ENCODE measurements at regions not wholly inside any gene's neighbourhood (a gene's known extent, or its start where the extent isn't known, plus 50 kb on each side); places are given as distances from the start of the nearest gene placed in this dataset.

DNA sequence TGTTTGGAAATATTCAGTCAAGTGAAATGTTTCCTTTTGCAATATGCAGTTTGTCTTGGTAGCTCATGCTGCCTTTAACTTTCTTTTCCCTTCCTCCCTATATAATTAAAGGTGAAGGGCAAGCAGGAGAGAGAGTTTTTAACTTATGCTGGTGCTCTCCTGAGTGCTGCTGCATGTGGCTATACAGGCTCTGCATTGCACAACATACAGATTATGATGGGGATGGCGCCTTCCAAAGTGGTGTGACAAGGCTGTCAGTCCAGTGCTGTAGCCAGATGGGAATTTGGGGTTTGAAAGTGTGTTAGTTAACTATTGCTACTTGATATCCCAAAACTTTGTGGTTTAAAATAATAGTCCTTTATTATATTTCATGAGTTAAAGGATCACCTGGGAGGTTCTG is 199.0 kb downstream of the ATP23 start:
- FAIRE-seq, result no peak

DNA sequence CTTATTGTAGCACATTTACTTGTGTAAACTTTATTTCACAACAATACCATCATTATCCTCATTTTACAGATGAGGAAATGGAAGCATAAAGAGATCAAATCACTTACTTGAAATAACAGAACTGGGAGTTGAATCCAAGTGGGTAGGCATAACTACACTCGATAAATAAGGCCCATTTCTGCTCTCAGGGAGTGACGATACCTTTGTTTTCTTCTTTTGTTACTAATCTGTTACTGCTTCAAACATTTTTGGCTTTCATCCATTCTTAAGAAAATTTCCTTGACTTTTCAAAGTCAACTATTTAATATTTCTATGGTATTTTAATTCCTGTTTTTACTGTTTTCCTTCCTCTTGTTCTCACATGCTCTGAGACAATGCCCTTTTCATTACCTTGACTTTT is 201.6 kb downstream of the ATP23 start:
- FAIRE-seq, result no peak

DNA sequence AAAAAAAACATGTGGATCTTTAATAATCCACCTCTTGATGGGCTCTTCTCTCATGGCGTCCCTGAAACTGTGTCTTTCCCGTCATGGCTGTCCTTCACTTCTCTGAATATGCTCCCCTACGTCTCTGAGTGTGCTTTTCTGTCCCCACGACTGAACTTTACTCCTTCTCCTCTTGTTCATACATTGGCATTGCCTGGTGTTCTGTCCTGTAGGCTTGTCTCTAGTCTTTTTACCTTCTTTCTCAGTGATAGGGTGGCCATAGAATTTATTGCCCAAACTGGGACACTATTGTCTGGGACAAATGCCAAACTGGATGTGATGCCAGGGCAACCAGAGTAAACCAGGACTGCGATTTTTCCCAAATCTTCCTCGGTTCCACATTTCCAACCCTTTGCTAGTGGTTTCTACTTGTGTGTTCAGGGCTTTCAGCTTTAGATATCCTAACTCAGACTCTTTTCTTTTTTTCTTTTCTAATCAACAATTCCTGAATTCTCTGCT is 202.2 kb downstream of the ATP23 start:
- no peak for FAIRE-seq

DNA sequence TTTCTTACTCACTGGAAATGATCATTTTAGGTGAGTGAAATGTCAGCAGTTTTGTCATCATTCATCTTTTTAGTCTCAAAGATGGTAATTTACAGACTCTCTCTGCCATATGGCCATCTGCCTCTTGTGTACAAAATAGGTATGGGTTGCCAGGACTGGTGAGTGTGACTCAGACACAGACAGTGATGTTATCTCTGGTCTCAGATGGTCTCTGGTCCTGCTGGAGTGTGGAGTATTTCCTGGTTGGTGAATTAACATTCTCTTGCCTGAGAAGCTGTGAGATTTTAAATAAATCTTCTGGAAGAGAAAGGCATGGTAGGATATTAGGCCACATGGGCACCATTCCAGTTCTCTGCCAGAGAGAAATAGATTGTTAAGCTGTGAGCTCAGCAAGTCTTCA is 207.0 kb downstream of the ATP23 start:
- FAIRE-seq, result no peak

DNA sequence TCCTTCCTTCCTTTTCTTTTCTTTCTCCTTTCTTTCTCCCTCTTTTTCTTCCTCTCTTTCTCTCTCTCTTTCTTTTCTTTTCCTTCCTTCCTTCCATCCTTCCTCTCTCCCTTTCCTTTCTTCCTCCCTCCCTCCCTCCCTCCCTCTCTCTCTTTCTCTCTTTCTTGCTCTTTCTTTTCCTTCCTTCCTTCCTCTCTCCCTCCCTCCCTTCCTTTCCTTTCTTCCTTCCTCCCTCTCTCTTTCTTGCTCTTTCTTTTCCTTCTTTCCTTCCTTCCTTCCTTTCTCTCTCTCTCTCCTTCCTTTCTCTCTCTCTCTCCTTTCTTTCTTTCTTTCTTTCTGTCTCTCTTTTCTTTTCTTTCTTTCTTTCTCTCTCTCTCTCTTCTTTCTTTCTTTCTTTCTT is 207.6 kb downstream of the ATP23 start:
- FAIRE-seq, result no peak

DNA sequence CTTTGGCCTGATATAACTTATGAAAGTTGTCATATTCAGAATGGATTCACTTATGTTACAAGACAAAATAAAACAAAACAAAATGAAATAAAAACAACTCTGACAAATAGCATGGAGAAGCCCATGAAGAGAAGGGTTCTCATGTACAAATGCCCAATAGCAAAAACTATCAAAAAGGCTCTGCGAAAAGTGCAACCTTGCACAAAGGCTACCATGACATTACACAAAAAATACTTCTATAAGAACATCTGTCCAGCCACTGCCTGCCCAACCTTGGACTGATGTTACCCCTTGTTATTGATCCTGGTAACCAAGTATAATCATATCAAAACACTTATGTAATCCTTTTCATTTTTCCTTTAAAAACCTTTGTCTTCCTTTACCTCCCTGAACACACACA is 213.0 kb downstream of the ATP23 start:
- no peak for FAIRE-seq

DNA sequence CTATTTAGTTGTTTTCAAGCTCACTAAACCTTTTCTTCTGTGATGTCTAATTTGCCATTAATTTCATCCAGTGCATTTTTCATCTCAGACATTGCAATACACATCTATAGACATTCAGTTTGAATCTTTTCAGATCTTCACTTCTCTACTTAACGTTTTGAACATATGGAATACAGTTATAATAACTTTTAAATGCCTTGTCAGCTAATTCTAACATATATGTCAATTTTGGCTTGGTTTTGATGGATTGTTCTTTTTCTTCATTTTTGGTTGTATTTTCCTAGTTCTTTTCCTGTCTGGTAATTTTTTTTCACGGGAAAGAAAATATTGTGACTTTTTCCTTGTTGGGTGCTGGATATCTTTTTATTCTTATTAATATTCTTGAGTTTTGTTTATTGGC is 215.3 kb downstream of the ATP23 start:
- no peak for FAIRE-seq

DNA sequence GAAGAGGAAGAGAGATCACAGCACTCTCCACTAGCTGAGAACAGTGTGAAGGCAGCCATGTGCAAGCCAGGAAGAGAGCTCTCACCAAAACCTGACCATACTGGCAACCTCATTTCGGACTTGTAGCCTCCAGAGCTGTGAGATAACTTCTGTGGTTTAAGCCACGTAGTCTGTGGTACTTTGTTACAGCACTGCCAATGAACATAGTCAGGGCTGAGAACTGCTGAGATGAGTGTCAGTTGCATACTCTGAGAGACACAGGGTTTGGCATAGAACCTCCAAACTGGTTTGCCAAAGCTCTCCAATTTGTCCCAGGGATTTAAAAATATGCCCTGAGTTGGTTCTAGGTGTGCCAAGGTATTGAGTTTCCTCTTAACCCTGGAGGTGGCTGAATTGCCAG is 218.6 kb downstream of the ATP23 start:
- no peak for FAIRE-seq

DNA sequence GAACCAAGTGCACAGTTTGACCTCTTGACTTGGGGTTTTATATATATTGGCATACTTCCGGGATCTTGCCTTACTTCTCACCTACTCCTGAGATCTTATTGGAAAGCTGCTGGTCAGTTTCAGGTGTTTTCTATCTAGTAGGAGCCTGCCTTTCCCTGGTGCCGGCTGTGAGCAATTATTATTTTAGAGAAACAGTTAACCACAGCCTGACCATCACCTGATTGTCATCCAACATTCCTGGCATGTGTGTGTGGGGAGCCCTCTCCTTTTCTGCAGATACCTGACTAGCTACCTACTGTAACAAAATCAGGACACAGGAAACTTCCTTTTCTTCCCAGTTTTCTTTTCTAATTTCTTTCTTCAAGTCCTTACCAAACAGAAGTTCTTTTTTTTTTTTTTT is 220.4 kb downstream of the ATP23 start:
- FAIRE-seq, result no peak

DNA sequence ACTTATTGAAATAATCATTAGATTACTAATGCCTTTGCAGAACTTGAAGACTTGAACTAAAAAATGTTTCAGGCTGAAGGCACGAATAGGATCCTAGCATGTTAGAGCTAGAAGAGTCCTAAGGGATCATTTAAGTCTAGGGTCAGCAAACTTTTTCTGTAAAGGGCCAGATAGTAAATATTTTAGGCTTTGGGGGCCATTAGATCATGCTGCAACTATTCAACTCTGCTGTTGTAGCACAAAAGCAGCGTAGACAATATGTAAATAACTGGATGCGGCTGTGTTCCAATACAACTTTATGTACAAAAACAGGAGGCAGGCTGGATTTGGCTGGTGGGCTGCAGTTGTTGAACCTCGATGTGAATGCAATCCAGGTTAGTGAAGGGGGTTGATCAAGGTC is 221.7 kb downstream of the ATP23 start:
- FAIRE-seq, result no peak

DNA sequence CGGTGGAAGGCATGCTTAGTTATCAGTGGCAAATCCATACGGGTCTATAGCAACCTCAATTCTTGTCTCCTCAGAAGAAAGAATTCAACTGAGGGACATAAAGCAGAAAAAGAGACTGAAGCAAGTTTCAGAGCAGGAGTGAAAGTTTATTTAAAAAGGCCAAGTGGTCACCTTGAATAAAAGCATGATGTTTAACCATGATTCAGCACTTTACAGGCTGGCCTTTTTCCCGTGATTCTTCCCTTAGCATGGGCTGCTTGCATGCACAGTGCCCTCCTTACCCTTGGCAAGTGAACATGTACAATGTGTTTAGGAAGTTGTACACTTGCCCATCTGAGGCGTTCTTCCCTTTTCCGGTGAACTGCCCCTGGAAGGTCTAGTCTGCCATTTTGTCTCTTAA is 225.3 kb downstream of the ATP23 start:
- no peak for FAIRE-seq

DNA sequence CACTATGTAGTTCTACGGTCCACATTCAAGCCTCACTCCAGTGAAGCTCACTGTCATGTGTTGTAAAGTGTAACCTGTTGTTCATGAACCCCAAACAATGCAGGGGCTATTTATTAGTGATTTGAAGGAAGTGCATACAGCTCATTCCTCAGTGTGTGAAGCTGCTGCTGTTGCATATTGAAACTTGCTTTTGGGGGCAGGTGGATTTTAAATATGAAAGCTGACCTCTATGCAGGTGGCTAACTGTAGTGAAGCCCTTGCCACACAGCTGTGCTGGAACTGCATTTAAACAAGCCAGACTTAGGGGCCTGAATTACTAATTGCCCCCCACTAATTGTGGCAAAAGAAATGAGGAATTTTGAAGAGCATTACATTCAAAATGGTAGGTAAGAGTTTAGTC is 226.3 kb downstream of the ATP23 start:
- no peak for FAIRE-seq

DNA sequence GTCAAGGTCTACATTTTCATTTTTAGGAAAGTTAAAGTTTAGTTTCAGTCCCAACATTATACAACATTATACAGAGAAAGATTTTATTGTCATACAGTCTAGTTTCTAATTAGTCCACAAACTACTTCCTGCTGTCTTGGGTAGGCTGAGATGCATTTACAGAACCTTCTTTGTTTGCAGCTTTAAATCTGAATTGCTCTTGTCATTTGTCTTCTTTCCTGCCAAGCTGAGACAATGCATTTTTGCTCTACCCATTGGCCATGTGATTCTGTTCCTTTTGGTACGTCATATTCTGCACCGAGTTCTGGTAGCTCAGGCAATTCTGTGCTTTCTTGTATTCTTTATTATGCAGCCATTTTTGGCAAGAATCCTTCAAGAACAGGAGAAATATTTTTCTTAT is 228.5 kb downstream of the ATP23 start:
- no peak for FAIRE-seq

DNA sequence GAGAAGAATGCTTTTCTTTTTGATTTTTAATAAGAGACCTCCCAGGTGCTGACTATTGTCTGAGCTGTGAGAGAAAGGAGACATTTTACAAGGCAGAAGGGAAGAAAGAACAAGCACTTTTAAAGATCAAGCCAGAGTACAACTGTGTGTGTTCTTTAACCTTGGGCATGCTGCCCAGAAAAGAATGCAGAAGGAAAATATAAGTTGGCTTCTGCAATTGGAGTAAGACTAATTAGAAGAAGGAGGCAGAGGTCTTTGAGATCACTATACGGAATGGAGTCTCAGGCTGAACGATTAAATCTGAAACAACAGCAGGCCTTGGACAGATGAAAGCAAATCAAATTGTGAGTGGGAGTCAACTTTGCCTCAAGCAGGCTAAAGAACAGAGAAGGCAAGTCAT is 230.5 kb downstream of the ATP23 start:
- no peak for FAIRE-seq

DNA sequence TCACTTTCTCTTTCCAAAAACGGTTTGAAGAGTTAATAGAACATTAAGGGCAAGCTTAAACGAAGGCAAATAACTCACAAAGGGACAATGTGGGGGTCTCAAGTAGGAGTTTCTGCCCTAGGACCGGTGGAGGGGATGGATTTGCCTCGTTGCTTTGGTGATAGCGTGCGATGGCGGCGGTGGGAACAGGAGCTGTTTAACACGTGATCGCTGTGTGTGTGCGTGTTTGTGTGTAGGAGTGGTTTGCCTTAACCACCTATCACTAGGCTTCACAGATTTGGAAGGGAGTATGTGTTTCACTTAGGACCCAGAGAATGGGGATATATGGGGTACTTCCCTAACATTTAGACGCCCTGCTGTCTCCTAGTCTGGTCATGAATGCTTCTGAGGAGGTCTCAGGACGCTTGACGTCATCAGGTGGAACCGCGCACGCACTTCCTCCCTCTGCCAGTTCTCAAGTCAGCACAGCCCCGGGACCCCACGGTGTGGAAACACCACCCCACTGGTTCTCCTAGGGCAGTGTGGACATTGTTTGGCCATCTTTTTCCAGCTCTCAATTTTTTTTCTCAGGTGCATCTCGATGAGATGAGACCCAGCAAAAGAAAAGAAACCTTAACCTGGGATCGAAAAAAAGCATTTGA is 231.2 kb downstream of the ATP23 start:
- no peak for FAIRE-seq

DNA sequence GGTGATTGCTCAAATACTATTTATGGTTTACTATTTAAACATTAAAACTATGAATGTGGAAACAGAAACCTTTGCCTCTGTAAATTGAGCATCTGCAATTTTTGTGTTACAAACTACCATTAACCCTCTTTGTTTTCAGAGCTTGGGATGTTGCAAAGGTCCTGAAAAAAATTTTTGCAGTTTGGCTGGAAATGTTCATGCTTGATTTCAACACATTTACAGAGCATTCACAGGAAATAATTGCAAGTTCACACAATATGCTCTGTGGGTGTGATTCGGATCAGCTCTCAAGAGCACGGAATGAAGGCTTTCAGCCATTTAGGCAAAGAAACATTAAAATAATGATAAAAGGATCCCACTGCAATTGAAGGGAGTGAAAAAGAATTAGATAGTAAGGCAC is 232.9 kb downstream of the ATP23 start:
- FAIRE-seq, result no peak

DNA sequence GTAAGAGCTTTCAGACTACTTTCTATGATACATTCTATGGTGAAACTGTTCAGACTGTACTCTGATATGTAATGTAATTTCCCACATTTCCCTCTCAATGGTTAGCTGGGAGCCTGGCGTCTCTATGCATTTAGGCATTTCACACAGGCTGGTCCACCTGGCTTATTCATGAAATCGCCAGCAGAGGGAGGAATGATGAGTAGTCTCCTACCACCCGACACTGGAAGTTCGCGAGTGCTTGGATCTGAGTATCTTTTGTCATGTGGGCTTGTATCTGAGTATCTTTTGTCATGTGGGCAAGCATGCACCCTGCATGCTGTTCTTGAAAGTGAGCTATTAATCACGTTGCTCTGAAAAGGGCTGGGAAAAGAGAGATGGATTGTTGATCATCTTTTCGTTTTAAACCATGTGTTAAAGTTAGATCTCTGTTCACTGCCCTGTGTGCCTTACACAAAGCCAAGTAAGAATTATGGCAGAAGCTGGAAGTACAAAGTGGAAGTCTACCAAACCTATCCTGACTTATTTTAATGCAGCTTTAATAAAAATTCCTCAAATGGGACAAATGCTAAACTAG is 235.0 kb downstream of the ATP23 start:
- FAIRE-seq, result no peak

DNA sequence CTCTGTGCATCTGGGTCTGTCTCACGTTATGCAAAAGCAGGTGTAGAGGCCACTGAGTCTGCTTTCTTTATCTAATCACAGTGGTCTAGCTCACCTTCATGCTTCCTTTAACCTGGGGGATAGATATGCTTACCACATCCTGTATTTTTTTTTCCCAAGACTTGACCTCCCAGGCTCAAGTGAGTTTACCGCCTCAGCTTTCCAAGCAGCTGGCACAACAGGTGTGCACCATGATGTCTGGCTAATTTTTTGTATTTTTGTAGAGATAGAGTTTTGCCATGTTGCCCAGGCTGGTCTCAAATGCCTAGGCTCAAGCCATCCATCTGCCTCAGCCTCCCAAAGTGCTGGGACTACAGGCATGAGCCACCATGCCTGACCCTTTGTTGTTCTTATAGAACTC is 236.0 kb downstream of the ATP23 start:
- no peak for FAIRE-seq

DNA sequence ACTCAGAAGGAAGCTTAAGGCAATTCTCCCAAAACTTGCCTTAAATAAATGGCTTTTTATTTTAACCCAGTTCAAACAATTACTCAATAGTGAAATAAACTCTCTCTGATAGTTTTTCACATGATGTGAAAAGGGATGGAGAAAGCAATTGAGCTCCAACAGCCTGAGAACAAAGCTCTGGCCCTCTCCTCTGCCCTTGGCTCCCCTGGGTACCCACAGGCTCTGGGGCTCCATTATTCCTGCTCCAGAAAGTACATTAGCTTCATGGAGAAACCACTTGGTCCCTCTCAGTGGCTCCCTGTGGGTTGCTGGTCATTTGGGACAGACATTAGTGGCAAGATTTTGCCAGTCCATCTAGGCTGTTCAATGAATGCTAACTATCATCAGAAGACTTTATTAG is 242.8 kb downstream of the ATP23 start:
- FAIRE-seq, result no peak

DNA sequence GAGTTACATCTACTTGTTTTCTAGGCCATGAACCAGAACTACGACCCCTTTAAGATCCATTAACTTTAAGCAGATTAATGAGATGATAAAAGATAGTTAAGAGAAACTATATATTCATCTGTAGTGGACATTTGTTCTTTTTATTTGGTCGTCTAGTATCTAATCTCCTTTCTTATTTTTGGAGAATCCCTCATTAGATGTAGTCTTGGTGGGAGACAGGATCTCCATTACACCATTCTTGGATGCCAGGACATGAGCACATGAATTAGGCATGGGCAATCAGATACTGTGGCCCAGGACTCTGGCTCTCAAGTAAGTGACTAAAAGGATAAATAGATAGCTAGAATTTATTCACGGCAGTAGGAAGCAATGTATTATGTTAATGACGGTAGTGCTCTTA is 245.0 kb downstream of the ATP23 start:
- no peak for FAIRE-seq

DNA sequence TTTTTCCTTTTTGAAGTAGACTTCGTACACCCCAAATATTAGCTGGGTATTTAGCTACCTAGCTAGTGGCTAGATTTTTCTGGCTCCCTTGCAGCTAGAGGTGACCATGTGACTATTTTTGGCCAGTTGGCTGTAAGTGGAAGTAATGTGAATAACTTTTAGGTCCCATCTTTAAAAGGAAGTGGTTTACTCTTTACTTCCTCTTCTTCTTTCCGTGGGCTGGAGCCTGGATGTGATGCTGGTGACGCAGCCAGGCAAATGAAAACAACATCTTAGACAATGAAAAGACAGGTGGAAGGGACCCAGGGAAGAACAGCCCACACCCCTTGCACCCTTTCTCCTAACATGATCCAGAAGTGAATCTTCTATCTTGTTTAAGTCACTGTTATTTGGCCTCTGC is 245.5 kb downstream of the ATP23 start:
- FAIRE-seq, result no peak

DNA sequence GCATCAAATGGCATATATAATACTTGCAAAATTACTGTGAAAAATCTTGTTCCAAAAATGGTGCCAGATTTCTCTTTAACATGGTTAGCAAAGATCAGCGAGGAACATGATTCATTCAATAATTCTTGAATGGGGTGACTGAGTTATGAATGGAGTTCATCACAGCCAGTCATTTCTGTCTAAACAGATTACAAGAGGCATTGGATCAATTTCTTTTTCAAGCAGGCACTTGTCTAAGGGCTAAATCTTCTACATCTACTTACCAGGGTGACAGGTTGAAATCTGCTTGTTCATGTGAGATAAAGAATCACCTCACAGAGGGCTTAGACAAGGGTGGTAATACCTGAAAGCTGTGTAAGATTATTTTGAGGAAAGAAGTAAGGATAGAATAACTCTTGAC is 247.7 kb downstream of the ATP23 start:
- FAIRE-seq, result no peak

DNA sequence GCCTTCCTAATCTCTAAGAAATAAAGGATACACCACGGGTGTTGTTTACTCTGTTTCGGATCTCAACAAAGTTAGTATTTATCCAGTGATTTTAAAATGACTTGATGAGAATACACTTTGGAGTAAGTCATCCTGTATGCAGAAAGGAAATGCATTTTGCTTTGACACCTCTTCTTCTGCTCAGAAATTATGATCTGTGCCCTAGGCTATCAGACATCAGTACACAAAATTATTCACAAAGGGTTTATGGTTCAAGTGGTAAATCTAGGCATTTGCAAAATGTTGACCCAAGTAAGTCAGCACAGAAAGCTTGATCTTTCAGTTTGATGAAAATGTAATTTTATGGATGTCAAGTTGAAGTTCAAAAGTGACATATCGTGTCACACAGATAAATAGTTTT is 248.5 kb downstream of the ATP23 start:
- FAIRE-seq, result no peak

DNA sequence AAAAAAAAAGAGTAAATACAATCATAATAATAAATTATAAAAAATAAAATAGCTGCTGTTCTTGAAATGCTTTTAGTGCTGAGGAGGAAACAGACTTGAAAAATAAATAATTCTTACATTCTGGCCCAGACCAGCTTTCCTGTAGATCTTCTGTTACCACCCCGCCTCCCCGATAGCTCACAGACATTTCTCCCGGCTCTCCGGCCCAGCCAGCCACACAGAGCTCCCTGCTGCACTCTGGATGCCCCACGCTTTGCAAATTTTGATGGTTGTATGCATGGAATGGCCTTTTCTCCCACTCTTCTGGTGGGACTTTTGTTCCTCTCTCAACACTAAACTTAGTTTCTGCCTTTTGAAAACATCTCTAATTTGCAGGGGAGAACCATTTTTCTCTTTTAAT is 249.3 kb downstream of the ATP23 start:
- no peak for FAIRE-seq

DNA sequence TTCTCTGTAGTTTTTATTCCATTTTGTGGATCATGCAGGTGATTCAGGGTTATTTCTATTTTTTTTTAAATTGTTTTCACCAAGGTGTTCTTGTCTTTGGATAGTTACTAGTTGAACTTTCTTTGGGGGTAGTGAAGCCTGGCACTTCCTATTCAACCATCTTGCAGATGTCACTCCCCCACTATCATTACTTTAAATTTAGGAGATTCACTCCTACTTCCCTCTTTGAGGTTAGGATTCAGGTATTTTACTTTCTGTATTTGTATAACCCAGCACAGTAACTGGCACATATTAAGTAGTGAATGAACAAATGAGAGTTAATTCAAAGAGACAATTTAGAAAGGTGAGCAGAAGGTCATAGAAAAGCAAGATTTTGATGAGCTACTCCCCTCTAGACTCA is 255.6 kb downstream of the ATP23 start:
- FAIRE-seq, result no peak
